Ascending aorta (tissue), 2 donors: ENCODE measurements at regions not wholly inside any gene's neighbourhood (a gene's known extent, or its start where the extent isn't known, plus 50 kb on each side); places are given as distances from the start of the nearest gene placed in this dataset.

Source experiments
- DNase-seq, 2 donors: peaks; one replicate each; pipeline ENCODE4 v3.0.0-alpha.2; 2019; ENCODE audit warnings: low spot score in 2 of 2
- H3K27ac ChIP-seq, 2 donors: fragments of 200-600 bp; sonication (generic); one replicate each; pipeline ENCODE4 v1.5.1; 2016 to 2017; ENCODE audit warnings: mild to moderate bottlenecking in 1 of 2
- H3K27me3 ChIP-seq: fragments of 200-600 bp; sonication (generic); one replicate; pipeline ENCODE4 v1.5.1; 2017
- H3K36me3 ChIP-seq, 2 donors: fragments of 200-600 bp; sonication (generic); one replicate each; pipeline ENCODE4 v1.5.1; 2016
- H3K4me1 ChIP-seq, 2 donors: fragments of 200-600 bp; sonication (generic); one replicate each; pipeline ENCODE4 v1.5.1; 2016 to 2017; ENCODE audit warnings: mild to moderate bottlenecking in 1 of 2
- H3K4me3 ChIP-seq, 2 donors: fragments of 200-600 bp; sonication (generic); one replicate each; pipeline ENCODE4 v1.5.1; 2016 to 2017; ENCODE audit warnings: mild to moderate bottlenecking in 1 of 2
- H3K9me3 ChIP-seq, 2 donors: fragments of 200-600 bp; sonication (generic); one replicate each; pipeline ENCODE4 v1.5.1; 2016
- CTCF ChIP-seq, 3 experiments: fragments of 200-600 bp in 2 of 3; fragments of 450-650 bp in 1 of 3; sonication (generic) in 2 of 3; IDR thresholded peaks; one replicate each; pipeline ENCODE4 v1.5.1; 2016 to 2019; ENCODE audit warnings: antibody characterized with exemption in 3 of 3, mild to moderate bottlenecking in 1 of 3, moderate library complexity in 1 of 3
- intact Hi-C: fragments of 100-400 bp; cut with DNase I; formaldehyde crosslinking; loops from one replicate; pipeline ENCODE4 v1.15.1; 2023

- no peak for TF ChIP-seq CTCF (IDR thresholded peaks at IDR 0.05)
Measured at GRCh38 chr7:12091231-12091630, 119.9 kb upstream of the TMEM106B start.

GRCh38 chr7:12092499-12093130, 118.5 kb upstream of the TMEM106B start:
- H3K4me3 ChIP-seq: no peak overlapping the region
- no peak for DNase-seq
- no peaks in the 10 kb centered on the region for H3K27me3 ChIP-seq
- H3K27ac ChIP-seq: no peak overlapping the region
- H3K9me3 ChIP-seq: no peaks in the 10 kb centered on the region
- no peaks in the 10 kb centered on the region for H3K36me3 ChIP-seq
- no peak for TF ChIP-seq CTCF (IDR thresholded peaks at IDR 0.05)
- no peaks in the 10 kb centered on the region for H3K4me1 ChIP-seq
- intact Hi-C loops: no loop called here

More at GRCh38 chr7:12091231-12091630, 119.9 kb upstream of the TMEM106B start:
- intact Hi-C loops: no loop called here
- H3K27ac ChIP-seq: no peak overlapping the region
- H3K27me3 ChIP-seq: no peaks in the 10 kb centered on the region
- H3K36me3 ChIP-seq: no peaks in the 10 kb centered on the region
- no peak overlapping the region for H3K4me3 ChIP-seq
- DNase-seq: no peak
- no peaks in the 10 kb centered on the region for H3K9me3 ChIP-seq
- H3K4me1 ChIP-seq: no peaks in the 10 kb centered on the region

- H3K27ac ChIP-seq: no peak overlapping the region
- H3K27me3 ChIP-seq: no peaks in the 10 kb centered on the region
- no peak for TF ChIP-seq CTCF (IDR thresholded peaks at IDR 0.05)
- no peaks in the 10 kb centered on the region for H3K36me3 ChIP-seq
- H3K4me3 ChIP-seq: no peak overlapping the region
- H3K9me3 ChIP-seq: no peaks in the 10 kb centered on the region
- intact Hi-C loops: no loop called here
- H3K4me1 ChIP-seq: no peaks in the 10 kb centered on the region
- no peak for DNase-seq
Measured at GRCh38 chr7:12093365-12093764, 117.7 kb upstream of the TMEM106B start.

GRCh38 chr7:12094365-12094921, 116.7 kb upstream of the TMEM106B start:
- DNase-seq: no peak
- Histone ChIP-seq H3K27me3 (no peaks in the 10 kb centered on the region), H3K9me3 (no peaks in the 10 kb centered on the region), H3K36me3 (no peaks in the 10 kb centered on the region), H3K4me3 (no peak overlapping the region), H3K4me1 (no peaks in the 10 kb centered on the region), H3K27ac (no peak overlapping the region)
- TF ChIP-seq CTCF (IDR thresholded peaks at IDR 0.05): no peak
- intact Hi-C loops: no loop called here

- intact Hi-C loops: no loop called here
- Histone ChIP-seq H3K4me1 (no peaks in the 10 kb centered on the region), H3K36me3 (no peaks in the 10 kb centered on the region), H3K27ac (no peak overlapping the region), H3K27me3 (no peaks in the 10 kb centered on the region), H3K9me3 (no peaks in the 10 kb centered on the region), H3K4me3 (no peak overlapping the region)
- no peak for DNase-seq
- no peak for TF ChIP-seq CTCF (IDR thresholded peaks at IDR 0.05)
Measured at GRCh38 chr7:12102126-12102525, 109.0 kb upstream of the TMEM106B start.
